HG03175 (cell line): ENCODE measurements at regions not wholly inside any gene's neighbourhood (a gene's known extent, or its start where the extent isn't known, plus 50 kb on each side); places are given as distances from the start of the nearest gene placed in this dataset.
A peak's percentile ranks its signal among the peaks of the same experiment; 100 is the strongest.
"Not testable (repeated sequence)": the region's sequence is repeated elsewhere in the genome, so short reads cannot be mapped to it uniquely, and the experiment has no call there.

Source experiments
- ATAC-seq: cut with Tn5 transposase; IDR thresholded peaks from one replicate; pipeline ENCODE4 v1.9.1; 2021; ENCODE audit warnings: mild to moderate bottlenecking, moderate library complexity; ENCODE audit not compliant: unreplicated experiment

DNA sequence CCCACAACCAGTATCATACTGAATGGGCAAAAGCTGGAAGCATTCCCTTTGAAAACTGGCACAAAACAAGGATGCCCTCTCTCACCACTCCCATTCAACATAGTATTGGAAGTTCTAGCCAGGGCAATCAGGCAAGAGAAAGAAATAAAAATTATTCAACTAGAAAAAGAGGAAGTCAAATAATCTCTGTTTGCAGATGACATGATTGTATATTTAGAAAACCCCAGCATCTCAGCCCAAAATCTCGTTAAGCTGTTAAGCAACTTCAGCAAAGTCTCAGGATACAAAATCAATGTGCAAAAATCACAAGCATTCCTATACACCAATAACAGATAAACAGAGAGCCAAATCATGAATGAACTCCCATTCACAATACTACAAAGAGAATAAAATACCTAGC is 1297.0 kb upstream of the PCDH9 start:
- ATAC-seq: not testable (repeated sequence)

DNA sequence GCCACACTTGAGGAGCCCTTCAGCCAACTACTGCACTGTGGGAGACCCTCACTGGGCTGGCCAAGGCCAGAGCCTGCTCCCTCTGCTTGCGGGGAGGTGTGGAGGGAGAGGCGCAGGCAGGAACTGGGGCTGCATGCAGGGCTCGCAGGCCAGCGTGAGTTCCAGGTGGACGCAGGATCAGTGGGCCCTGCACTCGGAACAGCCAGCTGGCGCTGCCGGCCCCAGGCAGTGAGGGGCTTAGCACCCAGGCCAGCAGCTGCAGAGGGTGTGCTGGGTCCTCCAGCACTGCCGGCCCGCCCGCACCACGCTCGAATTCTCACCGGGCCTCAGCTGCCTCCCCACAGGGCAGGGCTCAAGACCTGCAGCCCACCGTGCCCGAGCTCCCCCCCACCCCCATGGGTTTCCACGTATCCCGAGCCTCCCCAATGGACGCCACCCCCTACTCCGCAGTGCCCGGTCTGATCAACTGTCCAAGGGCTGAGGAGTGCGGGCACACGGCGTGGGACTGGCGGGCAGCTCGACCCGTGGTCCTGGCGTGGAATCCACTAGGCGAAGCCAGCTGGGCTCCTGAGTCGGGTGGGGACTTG is 1293.8 kb upstream of the PCDH9 start:
- ATAC-seq: no peak

DNA sequence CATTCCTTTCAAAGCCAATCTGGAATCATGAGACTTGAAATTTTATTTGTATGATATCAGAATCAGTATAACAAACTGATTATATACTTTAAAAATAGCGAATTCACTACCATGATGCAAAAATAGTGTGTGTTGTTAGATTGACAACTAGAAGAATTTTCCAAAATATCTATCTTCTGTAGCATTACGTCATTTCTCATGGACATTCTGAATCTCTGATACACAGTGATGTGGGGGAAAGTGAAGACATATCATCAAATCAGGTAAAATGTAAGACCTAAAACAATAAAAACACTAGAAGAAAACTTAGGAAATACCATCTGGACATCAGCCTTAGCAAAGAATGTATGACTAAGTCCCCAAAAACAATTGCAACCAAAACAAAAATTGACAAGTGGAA is 1292.0 kb upstream of the PCDH9 start:
- no peak for ATAC-seq

DNA sequence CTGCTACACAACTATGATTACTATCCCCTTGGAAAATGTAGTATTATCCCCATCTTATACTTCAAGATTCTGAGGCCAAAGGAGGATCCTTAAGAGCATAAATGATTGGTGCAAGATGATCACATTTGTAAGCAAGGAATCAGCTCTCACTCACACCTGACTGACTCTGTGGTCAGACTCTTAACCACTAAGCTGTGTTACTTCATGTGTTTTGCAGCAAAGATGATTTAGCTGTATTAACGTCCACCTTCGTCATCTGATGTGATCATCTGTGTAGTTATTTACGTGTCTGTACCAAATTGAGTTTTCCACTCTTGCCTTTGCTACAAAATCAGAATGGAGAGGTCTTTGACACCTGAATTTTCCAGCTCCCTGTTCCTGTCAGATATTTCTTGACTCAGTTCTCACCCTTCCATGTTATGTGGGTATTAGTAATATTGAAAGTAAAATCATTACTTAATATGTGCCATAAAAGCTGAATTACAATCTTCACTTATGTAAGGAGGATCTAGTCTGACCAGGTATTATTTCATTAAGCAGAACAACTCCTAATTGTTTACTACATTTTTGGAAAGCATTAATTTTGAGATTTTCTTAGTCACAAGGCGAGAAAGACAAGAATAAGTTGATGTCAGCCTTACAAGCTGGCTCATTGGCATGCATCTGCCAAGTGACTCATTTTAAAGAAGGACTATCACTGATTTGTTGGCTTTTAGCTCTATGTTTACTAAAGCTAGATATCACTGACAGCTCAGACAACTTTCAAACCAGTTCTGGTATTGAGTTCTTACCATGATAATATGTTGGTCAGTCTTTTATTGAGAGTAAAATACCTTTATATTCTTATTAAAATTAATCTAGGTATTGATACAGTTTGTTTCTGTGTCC is 1279.8 kb upstream of the PCDH9 start:
- peak; percentile 97 for ATAC-seq

DNA sequence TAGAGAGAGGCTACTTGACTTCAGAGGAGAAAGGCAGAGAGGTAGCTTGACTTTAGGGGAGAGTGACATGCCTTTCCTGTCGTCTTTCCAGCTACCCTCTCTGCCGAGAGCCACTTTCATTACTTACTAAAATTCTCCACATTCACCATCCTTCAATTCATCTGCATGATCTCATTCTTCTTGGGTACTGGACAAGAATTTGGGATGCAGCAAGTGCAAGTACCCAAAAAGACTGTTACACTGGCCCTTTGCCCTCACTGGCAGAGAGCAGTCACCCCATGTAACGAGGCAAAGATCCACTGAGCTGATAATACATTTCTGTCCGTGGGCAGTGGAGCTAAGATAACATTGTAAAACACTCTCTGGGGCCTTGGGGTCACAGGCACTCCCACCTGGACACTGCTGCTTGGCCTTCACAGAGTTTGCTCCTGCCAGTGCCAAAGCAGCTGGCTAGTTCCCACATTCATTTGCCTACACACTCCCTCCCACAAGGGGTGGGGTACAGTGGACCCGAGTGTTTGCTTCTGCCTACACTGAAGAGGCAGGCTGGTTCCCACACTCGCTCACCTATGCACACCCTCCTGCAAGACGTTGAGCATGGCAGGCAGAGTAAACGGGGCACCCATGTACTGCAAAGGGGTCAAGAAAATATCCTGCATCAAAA is 1276.9 kb upstream of the PCDH9 start:
- no peak for ATAC-seq

DNA sequence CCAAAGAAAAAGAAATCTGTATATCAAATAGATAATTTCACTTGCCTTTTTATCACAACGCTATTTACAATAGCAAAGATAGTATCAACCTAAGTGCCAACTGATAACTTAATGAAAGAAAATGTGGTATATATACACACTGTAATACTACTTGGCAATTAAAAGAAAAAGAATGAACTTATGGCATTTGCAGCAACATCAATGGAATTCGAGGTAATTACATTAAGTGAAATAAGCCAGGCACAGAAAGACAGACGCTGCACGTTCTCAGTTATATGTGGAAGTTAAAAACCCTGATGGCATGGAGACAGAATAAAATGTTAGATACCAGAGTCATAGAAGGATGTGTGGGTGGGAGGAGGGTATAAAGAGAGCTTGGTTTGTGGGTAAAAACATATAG is 1260.5 kb upstream of the PCDH9 start:
- no peak for ATAC-seq

DNA sequence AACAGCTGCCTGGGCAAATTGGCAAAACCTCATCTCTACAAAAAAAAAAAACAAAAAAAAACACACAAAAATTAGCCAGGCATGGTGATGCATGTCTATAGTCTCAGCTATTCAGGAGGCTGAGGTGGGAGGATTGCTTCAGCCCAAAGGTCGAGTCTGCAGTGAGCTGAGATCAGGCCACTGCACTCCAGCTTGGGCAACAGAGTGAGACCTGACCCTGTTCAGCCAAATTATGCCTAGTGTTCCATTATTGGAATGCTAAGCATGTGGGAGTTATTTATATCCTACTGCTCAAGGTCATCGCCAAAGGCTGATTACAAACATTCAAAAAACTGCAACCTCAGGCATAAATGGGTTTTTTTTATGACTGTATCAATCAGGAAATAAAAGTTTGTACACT is 1251.0 kb upstream of the PCDH9 start:
- ATAC-seq: no peak

DNA sequence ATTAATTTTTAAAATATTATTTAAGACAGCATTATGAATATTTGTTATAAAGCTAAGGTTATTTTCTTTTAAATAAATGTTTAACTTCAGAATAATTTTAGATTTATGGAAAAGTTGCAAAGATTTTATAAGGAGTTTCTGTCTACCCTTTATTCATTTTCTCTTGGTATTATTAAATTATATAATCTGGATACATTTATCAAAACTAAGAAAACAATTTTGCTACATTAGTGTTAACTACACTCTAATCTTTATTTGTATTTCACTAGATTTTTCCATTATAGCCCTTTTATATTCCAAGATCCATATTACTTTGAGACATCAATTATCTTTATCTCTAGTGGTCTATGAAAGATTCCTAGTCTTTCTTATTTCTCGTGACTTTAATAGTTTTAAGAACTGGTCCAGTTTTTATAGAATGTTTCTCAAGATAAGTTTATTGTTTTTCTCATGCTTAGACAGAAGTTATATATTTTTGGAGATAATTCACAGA is 1243.7 kb upstream of the PCDH9 start:
- no peak for ATAC-seq

DNA sequence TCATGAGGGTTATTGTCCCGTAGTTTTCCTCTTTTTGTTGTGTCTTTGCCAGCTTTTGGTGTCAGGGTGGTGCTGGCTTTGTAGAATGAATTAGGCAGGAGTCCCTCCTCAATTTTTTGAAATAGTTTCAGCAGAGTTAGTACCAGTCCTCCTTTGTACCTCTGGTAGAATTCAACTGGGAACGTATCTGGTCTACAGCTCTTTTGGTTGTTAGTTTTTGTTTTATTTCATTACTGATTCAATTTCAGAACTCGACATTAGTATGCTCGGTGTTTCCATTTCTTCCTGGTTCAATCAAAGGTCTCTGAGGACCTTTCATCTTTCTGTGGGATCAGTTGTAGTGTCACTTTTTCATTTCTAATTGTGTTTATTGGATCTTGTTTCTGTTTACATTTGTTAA is 1237.0 kb upstream of the PCDH9 start:
- no peak for ATAC-seq

DNA sequence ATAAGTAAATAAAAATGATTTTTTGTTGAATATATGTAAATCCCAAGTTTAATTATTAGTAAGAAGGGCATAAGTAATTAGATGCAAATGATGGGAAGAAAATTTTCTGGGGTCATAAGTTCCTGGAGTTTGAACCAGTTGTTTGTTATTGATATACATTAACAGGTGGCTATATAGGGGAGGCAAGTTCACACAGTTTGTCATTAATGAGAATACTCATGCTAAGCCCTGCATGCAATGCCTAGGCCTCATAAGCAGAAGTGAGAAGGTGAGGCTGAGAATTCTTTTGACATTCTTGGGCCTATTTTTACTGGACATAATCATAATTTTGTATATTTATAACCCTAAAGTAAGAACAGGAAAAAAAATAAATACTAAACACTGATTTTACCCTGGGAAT is 1210.7 kb upstream of the PCDH9 start:
- ATAC-seq: peak; percentile 66

DNA sequence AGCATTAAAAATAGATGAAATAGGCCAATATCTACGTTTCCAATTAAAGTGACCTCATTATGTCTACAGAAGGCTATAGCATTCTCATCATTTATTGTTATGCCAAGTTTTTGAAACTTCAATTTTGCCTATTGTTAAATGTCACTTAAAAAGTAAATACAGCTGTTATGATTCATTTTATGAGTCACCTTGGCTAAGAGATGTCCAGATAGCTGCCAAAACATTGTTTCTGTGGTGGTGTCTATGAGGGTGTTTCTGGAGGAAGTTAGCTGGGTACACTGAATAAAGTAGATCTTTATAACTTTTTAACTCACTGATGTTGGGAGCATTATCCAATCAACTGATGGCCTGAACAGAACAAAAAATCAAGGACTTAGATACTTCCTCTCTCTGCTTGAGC is 1209.7 kb upstream of the PCDH9 start:
- ATAC-seq: peak; percentile 68

DNA sequence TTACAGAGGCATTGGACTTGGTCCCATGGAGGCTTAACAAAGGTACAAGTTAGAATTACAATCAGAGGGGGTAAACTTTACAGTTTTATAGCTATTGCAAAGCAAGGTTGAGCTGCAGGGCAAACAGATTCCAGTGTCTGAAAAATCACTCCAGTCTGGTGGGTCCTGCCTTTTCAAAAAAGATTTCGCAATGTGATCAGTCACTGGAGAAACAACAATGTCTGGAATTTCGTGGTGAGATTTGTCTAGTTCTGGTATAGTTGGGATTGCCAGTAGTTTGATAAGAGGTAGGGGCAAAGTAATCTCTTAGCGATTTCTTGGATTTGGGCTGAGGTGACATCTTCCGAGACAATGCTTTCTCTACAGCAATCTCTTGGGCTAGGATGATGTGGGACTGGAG is 1198.2 kb upstream of the PCDH9 start:
- ATAC-seq: no peak

DNA sequence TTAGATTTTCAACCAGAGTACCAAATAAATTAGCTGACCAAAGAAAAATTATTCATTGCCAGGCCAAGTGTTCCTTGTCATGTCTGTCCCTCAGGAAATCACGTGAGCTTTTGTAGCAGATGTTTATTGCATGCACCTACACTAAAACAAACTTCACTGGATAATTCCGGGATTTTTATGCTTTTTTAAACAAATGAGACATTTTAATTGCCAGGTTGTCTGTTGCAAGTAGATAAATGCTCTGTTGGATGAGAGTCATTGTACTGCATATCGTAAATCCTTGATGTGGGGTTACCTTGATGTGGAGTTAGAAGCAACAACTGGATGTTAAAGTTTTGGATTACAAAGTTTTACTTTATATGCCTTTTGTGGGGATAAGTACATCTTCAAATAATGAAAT is 1187.7 kb upstream of the PCDH9 start:
- ATAC-seq: no peak

DNA sequence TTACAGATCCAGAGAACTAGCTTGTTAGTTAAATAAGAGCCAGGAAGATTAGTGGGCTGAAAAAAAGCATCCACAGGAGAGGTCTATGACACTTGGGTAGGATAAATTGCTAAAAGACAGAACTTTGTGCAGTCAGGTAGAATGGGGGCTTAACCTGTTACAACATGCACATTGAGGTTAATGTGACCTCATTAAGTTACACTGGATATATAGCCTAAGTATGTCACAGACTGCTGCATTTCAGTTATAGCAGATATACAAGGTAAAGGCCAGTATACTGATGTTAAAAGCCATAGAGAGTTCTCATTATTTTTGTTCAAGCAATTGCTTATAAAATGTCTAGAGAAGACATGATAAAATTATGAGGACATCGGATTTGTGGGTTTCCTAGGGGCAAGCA is 1179.9 kb upstream of the PCDH9 start:
- no peak for ATAC-seq

DNA sequence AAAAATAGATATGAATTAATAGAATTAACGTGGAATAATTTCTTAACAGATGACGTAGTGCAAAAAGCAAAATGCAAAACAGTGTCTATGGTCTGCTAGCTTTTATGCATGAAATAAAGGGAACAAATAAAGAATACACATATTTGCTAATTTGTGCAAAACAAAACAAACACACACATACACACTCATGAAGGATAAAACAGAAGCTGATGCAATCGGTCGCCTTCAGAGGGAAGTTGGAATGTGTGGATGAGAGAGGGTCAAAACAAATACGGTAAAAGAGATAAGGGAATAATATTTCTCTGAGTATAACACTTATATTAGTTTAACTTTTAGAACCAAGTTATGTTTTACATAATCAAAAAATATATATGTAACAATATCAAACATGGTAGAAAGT is 1160.9 kb upstream of the PCDH9 start:
- no peak for ATAC-seq

DNA sequence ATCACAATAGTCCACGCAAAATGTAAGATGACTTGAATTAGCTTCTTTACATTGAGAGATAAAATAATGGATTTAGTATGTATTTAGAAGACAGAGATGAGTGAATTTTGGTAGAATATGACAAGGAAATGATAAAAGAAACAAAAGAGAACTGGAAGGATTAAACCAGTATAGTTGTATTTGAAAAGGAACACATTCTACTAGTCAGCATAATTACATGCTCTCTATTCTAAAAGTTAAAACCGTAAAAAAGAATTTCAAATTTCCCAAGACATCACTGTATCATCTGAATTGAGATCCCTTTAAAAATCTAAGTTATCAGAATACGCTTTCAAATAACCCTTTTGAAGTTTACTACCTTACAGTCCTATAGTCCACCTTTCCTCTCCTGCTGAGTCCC is 1156.7 kb upstream of the PCDH9 start:
- no peak for ATAC-seq

DNA sequence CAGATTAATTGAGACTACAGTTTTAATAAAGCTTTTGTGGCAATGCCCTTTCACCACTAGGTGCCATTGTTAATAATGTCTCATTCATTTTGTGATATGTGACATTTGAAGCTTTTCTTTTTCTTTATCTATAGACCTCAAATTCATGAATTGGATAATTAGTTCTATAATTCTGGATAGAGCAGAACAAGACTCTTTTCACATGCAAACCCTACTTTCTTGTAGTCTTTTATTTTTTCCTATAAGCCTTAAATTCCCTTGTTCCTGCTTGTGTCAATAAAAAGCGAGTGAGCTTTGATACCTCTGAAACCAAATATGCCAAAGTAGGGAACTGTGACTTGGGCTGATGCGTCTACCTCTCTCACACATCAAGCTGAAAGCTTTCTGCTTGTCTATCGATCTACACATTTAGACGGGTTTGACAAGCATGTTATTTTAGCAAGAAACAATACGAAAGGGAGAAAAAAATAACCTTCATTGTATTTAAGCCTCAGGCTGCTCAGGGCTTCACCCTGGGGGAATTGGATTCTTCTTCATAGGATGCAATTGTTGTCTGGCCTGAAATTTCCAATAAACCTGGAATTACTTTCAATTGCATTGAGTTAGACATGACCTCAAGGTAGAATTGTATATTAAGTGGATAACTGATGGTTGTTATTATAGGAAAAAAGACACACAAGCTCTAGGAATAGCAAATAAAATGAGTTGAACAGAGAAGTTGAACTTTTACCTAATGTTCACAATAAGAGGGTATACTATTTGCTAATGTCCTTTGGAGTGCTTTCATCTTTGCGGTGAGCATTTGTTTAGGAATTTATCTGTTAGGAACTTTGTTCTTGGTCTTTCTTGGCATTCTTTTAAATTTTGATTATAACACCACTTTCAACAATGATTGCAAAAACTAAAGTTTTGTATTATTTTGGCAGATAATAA is 1150.2 kb upstream of the PCDH9 start:
- no peak for ATAC-seq

DNA sequence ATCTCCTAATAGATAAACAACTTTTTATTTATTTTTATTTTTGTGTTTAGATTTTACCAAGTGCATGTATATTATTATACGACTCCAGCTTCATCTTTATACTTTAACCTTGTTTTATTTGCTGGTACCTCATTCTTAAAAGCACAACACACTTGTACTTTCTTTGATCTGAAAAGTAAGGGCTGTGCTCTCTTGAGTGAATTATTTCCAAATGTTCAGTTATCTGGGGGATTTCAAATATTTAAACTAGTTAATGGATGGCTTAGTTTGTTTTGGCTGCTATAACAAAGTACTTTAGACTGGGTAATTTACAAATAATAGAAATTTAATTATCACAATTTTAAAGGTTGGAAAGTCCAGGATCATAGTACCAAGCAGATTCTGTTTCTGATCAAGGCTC is 1148.2 kb upstream of the PCDH9 start:
- ATAC-seq: no peak

DNA sequence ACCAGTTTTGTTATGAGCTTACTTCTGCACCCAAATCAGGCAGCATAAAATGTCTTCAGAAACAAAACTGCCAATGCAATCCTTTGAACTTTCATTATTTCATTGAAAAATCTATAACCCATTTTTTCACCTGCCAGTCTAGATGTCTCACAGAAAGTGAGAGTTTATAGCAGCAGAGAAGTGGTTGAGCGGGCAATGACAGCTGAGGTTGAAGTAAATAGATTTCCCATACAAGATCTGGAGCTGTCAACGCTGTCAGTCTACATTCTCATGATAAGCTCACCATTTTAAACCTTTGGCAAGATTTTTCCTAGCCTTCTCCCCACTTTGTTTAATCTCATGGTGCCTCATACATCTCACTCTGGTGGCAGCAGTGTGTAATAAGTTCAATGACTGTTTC is 1144.9 kb upstream of the PCDH9 start:
- no peak for ATAC-seq

DNA sequence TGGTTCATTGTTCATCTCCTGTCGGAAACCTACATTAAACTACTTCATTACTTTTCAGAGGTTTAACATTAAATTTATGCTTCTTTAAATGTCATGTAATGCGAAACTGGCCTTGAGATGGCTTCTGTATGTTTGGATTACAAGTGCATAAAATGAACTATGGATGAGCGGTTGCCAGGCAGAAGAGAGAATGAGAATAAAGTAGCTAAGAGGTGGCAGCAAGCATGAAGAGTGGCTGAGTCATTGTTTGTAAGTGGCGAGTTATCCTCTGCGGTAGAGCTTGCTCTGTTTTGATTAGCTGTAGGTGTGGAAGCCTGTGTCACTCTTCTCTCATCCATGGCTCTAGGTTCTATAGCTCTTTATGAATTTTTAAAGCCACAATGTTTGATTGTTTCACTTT is 1139.6 kb upstream of the PCDH9 start:
- ATAC-seq: no peak

DNA sequence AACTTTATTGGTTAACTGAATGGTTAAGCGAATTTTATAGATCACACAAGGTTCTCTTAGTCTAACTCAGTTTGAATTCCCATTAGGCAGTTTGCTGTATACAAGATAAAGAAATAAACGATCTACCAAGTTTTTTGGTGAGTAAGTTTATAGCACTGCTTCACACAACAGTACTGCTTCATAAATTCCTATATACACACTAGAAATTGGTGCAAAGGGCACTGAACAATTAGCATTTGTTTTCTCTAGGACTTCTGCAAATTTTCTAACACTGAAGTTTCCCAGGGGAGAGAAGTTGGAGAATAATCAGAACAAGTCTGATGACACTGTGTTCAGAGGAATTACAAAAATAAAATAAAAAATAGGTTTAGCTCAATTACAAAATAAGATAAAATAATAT is 1138.8 kb upstream of the PCDH9 start:
- ATAC-seq: no peak
